Endodermal cell (in vitro differentiated cells): ENCODE measurements at regions not wholly inside any gene's neighbourhood (a gene's known extent, or its start where the extent isn't known, plus 50 kb on each side); places are given as distances from the start of the nearest gene placed in this dataset.

Source experiments
- DNase-seq: peaks from one replicate; pipeline ENCODE4 v3.0.0-alpha.2; 2017
- H3K27ac ChIP-seq: 2 replicates; pipeline ENCODE4 v1.5.1; 2013; ENCODE audit warnings: mild to moderate bottlenecking, low read depth, low read length, moderate library complexity
- H3K27me3 ChIP-seq: 2 replicates; pipeline ENCODE4 v1.6.1; 2013; ENCODE audit warnings: mild to moderate bottlenecking, low read length, moderate library complexity; ENCODE audit not compliant: insufficient read depth, control insufficient read depth, poor library complexity, severe bottlenecking
- H3K36me3 ChIP-seq: 2 replicates; pipeline ENCODE4 v1.7.0; 2013; ENCODE audit warnings: mild to moderate bottlenecking, low read length, moderate library complexity; ENCODE audit not compliant: control insufficient read depth, insufficient read depth
- H3K4me1 ChIP-seq: one replicate; pipeline ENCODE4 v1.7.0; 2013; ENCODE audit warnings: low read length; ENCODE audit not compliant: control insufficient read depth, insufficient read depth
- H3K4me3 ChIP-seq: 2 replicates; pipeline ENCODE4 v1.5.1; 2013; ENCODE audit warnings: mild to moderate bottlenecking, low read length, moderate library complexity
- H3K9ac ChIP-seq: 2 replicates; pipeline ENCODE4 v1.6.1; 2013; ENCODE audit warnings: mild to moderate bottlenecking, low read length, moderate library complexity; ENCODE audit not compliant: poor library complexity, severe bottlenecking; ENCODE audit errors: extremely low read depth
- H3K9me3 ChIP-seq: 2 replicates; pipeline ENCODE4 v1.6.1; 2013; ENCODE audit warnings: mild to moderate bottlenecking, low read length, moderate library complexity; ENCODE audit not compliant: control insufficient read depth
- H3K27ac Mint-ChIP-seq: 2 replicates; pipeline ENCODE4 v1.8.0; 2020; ENCODE audit warnings: mixed read lengths
- H3K27me3 Mint-ChIP-seq: 2 replicates; pipeline ENCODE4 v1.8.0; 2021; ENCODE audit warnings: mild to moderate bottlenecking, mixed read lengths; ENCODE audit not compliant: insufficient read depth
- H3K36me3 Mint-ChIP-seq: 2 replicates; pipeline ENCODE4 v1.8.0; 2020; ENCODE audit warnings: low read depth, mixed read lengths
- H3K4me1 Mint-ChIP-seq: 2 replicates; pipeline ENCODE4 v1.8.0; 2020; ENCODE audit warnings: mixed read lengths
- H3K4me3 Mint-ChIP-seq: 2 replicates; pipeline ENCODE4 v1.8.0; 2020; ENCODE audit warnings: mild to moderate bottlenecking, moderate library complexity, mixed read lengths
- H3K9me3 Mint-ChIP-seq: 2 replicates; pipeline ENCODE4 v1.8.0; 2020; ENCODE audit warnings: mild to moderate bottlenecking, mixed read lengths
- WGBS, 2 experiments: methylation state at CpG; one replicate each; pipeline versions ENCODE4 v1.1.5 to v1.1.7; 2013; ENCODE audit warnings: missing lambda C conversion rate in 2 of 2, mixed read lengths in 1 of 2; ENCODE audit not compliant: insufficient coverage in 1 of 2, insufficient read length in 1 of 2; 5-methylcytosine and 5-hydroxymethylcytosine counted together
- TF ChIP-seq, protein P1 (sequence below): fragments of 200-600 bp; sonication (generic); conservative IDR thresholded peaks from 2 replicates; pipeline ENCODE4 v1.5.0; 2021; ENCODE audit warnings: antibody characterized with exemption, mild to moderate bottlenecking

DNA sequence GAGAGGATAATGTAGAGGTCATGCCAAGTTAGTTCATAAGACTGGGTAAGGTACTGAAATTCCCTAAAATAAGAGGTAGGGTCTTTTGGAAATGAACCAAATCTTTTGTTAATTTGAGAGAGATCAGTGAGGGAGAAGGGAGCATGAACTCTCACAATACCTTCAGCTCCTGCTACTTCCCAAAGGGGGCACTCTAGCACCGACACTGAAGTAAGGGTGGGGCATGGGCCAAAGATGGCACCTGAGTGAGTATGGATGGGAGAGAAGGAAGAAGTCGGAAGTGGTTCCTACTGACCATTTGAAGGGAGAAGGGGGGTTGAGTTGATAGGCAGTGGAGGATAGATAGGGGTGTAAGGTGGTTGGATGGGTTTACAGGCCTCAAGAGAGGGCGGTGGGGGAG lies 86.6 kb downstream of the ZNF737 start:
- no peak overlapping the region for H3K27ac ChIP-seq
- H3K9me3 ChIP-seq: no peaks in the 10 kb centered on the region
- TF ChIP-seq, protein P1, sequence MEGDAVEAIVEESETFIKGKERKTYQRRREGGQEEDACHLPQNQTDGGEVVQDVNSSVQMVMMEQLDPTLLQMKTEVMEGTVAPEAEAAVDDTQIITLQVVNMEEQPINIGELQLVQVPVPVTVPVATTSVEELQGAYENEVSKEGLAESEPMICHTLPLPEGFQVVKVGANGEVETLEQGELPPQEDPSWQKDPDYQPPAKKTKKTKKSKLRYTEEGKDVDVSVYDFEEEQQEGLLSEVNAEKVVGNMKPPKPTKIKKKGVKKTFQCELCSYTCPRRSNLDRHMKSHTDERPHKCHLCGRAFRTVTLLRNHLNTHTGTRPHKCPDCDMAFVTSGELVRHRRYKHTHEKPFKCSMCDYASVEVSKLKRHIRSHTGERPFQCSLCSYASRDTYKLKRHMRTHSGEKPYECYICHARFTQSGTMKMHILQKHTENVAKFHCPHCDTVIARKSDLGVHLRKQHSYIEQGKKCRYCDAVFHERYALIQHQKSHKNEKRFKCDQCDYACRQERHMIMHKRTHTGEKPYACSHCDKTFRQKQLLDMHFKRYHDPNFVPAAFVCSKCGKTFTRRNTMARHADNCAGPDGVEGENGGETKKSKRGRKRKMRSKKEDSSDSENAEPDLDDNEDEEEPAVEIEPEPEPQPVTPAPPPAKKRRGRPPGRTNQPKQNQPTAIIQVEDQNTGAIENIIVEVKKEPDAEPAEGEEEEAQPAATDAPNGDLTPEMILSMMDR: no peak
- H3K9ac ChIP-seq: no peak overlapping the region
- DNase-seq: no peak
- peaks cover 5% of the 10 kb centered on the region for H3K27me3 Mint-ChIP-seq
- peaks cover 2% of the 10 kb centered on the region for H3K4me1 Mint-ChIP-seq
- H3K27me3 ChIP-seq: no peaks in the 10 kb centered on the region
- no peaks in the 10 kb centered on the region for H3K36me3 ChIP-seq
- H3K27ac Mint-ChIP-seq: no peak overlapping the region
- no peak overlapping the region for H3K4me3 ChIP-seq
- peaks cover 15% of the 10 kb centered on the region for H3K9me3 Mint-ChIP-seq
- no peak overlapping the region for H3K4me3 Mint-ChIP-seq
- no peaks in the 10 kb centered on the region for H3K4me1 ChIP-seq
- 88% methylated on average over 3 of the region's 3 CpGs; no CpG with 5 or more reads in 1 of the 2 experiments for WGBS, 2 experiments
- H3K36me3 Mint-ChIP-seq: no peaks in the 10 kb centered on the region

GRCh38 chr19:20472854-20473253 lies 92.7 kb downstream of the ZNF737 start:
- H3K9me3 Mint-ChIP-seq: peaks cover 9% of the 10 kb centered on the region
- no peak overlapping the region for H3K4me3 Mint-ChIP-seq
- 90 to 95% methylated on average over 2 to 13 of the region's 13 CpGs for WGBS, 2 experiments
- Histone ChIP-seq H3K27ac (no peak overlapping the region), H3K27me3 (no peaks in the 10 kb centered on the region), H3K36me3 (no peaks in the 10 kb centered on the region), H3K9me3 (peaks cover 13% of the 10 kb centered on the region), H3K9ac (no peak overlapping the region), H3K4me1 (no peaks in the 10 kb centered on the region), H3K4me3 (no peak overlapping the region)
- H3K27me3 Mint-ChIP-seq: peaks cover 5% of the 10 kb centered on the region
- TF ChIP-seq, protein P1: no peak
- DNase-seq: no peak
- no peaks in the 10 kb centered on the region for H3K36me3 Mint-ChIP-seq
- H3K4me1 Mint-ChIP-seq: peaks cover 13% of the 10 kb centered on the region
- no peak overlapping the region for H3K27ac Mint-ChIP-seq

DNA sequence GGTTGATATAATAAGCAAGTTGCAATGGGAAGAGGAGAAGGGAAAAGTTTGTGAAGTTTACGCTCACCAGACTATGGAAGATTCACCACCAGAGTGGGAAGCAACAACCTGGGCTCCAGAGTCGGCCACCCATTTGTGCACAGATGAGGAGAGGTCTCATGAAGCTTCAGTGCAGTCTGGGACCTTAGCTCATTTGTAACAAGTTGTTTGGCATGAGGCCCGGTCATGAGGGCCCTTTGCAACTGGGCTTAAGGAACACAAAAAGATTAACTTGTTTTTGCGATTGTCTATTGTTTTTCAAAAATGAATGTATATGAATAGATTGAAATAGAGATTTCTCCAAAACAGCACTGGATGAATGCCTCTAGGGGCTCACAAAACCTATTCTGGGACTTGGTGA lies 94.2 kb downstream of the ZNF737 start:
- H3K4me1 Mint-ChIP-seq: peaks cover 16% of the 10 kb centered on the region
- no peak for DNase-seq
- H3K27me3 Mint-ChIP-seq: peaks cover 2% of the 10 kb centered on the region
- H3K9ac ChIP-seq: no peak overlapping the region
- H3K36me3 Mint-ChIP-seq: no peaks in the 10 kb centered on the region
- no peak overlapping the region for H3K27ac Mint-ChIP-seq
- H3K4me1 ChIP-seq: no peaks in the 10 kb centered on the region
- peaks cover 8% of the 10 kb centered on the region for H3K9me3 Mint-ChIP-seq
- WGBS, 2 experiments: 94 to 96% methylated on average over 2 to 4 of the region's 4 CpGs
- TF ChIP-seq, protein P1: no peak
- H3K9me3 ChIP-seq: peaks cover 13% of the 10 kb centered on the region
- no peaks in the 10 kb centered on the region for H3K27me3 ChIP-seq
- no peak overlapping the region for H3K27ac ChIP-seq
- H3K36me3 ChIP-seq: no peaks in the 10 kb centered on the region
- H3K4me3 Mint-ChIP-seq: no peak overlapping the region
- H3K4me3 ChIP-seq: no peak overlapping the region
